ENCODE measurements at regions not wholly inside any gene's neighbourhood (a gene's known extent, or its start where the extent isn't known, plus 50 kb on each side); places are given as distances from the start of the nearest gene placed in this dataset.

GRCh38 chrX:5752831-5753230 lies 475.8 kb downstream of the NLGN4X start:
- no peak for TF ChIP-seq CTCF (IDR thresholded peaks at IDR 0.05; ENCODE audit: low read depth, low read length, missing control alignments)
- no peak overlapping the region for H3K4me3 ChIP-seq (ENCODE audit: low read depth, low read length)
- DNase-seq (ENCODE audit: low read depth) = no peak

DNA sequence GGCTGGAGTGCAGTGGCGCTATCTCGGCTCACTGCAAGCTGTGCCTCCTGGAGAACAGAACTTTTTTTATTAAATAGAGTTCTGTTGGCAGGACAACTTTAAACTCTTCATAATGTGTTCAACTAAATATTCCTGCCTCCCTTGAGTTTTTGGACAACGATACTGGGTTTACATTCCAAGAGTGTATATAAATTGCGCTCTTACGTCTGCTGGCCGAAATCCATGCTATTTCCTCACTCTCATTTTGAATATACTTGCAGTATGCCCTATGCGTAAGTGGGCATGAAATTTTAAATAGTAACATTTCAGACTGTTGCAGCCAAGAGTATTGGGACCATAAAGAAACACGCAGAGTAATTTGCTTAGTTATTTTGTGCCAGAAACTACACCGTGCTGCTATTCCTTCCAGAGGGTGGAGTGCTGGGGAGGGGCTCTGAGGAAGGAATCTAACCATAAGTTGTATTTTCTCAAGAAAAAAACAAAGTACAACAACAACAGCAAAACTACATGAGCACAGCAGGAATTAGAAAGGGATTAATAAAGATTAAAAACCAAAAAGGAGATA lies 480.0 kb downstream of the NLGN4X start:
- no peak for DNase-seq (ENCODE audit: low read depth)
- H3K4me3 ChIP-seq (ENCODE audit: low read depth, low read length) = no peak overlapping the region
- no peak for TF ChIP-seq CTCF (IDR thresholded peaks at IDR 0.05; ENCODE audit: low read depth, low read length, missing control alignments)

DNA sequence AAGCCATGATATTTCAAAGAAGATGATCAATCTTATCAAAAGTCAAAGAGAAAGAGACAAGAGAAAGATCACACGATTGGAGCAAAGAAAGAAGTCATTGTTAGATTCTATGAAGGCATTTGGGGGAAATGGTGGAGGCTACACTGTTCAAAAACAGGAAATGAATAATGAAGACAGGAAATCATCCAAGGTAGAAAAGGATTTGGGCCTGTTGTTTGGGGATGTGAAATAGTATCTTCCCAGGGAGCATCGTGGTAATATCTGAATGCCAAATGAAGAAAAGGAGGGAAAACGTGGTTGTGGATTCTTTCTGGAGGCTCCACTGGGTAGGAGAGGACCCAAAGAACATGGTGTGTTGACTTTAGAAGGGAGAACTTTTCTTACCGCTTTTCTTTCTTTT lies 482.4 kb downstream of the NLGN4X start:
- no peak for DNase-seq (ENCODE audit: low read depth)
- no peak overlapping the region for H3K4me3 ChIP-seq (ENCODE audit: low read depth, low read length)
- no peak for TF ChIP-seq CTCF (IDR thresholded peaks at IDR 0.05; ENCODE audit: low read depth, low read length, missing control alignments)

- no peak overlapping the region for H3K4me3 ChIP-seq (ENCODE audit: low read depth, low read length)
- no peak for DNase-seq (ENCODE audit: low read depth)
- TF ChIP-seq CTCF (IDR thresholded peaks at IDR 0.05; ENCODE audit: low read depth, low read length, missing control alignments) = no peak
Measured at GRCh38 chrX:5733501-5733900, 495.2 kb downstream of the NLGN4X start.

- H3K4me3 ChIP-seq (ENCODE audit: low read depth, low read length) = no peak overlapping the region
- DNase-seq (ENCODE audit: low read depth) = no peak
- TF ChIP-seq CTCF (IDR thresholded peaks at IDR 0.05; ENCODE audit: low read depth, low read length, missing control alignments) = no peak
Measured at GRCh38 chrX:5730556-5730955, 498.1 kb downstream of the NLGN4X start.

DNA sequence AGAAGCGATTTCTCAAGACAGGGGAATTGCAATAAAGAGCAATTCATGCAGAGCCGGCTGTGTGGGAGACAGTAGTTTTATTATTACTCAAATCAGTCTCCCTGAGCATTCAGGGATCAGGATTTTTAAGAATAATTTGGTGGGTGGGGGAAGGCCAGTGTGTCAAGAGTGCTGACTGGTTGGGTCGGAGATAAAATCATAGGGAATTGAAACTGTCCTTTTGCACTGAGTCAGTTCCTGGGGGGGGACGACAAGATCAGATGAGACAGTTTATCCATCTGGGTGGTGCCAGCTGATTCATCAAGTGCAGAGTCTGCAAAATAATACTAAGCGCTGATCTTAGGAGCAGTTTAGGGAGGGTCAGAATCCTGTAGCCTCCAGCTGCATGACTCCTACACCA lies 502.4 kb downstream of the NLGN4X start:
- H3K4me3 ChIP-seq (ENCODE audit: low read depth, low read length) = no peak overlapping the region
- no peak for DNase-seq (ENCODE audit: low read depth)
- TF ChIP-seq CTCF (IDR thresholded peaks at IDR 0.05; ENCODE audit: low read depth, low read length, missing control alignments) = no peak

- H3K4me3 ChIP-seq (ENCODE audit: low read depth, low read length) = no peak overlapping the region
- DNase-seq (ENCODE audit: low read depth) = no peak
- no peak for TF ChIP-seq CTCF (IDR thresholded peaks at IDR 0.05; ENCODE audit: low read depth, low read length, missing control alignments)
Measured at GRCh38 chrX:5724123-5724522, 504.5 kb downstream of the NLGN4X start.

Data from GM12864 (cell line).